Keratinocyte (primary cell): ENCODE measurements at regions not wholly inside any gene's neighbourhood (a gene's known extent, or its start where the extent isn't known, plus 50 kb on each side); places are given as distances from the start of the nearest gene placed in this dataset.

Experiments used
- EZH2 ChIP-seq: IDR thresholded peaks from one replicate; pipeline ENCODE4 v1.6.1; 2012; ENCODE audit warnings: inconsistent platforms, mild to moderate bottlenecking, low read length, moderate library complexity
- TF ChIP-seq, protein P1 (sequence below), 3 experiments: IDR thresholded peaks in 1 of 3; conservative IDR thresholded peaks in 1 of 3; optimal IDR thresholded peaks in 1 of 3; 2 replicates in 2 of 3; 3 replicates in 1 of 3; pipeline versions ENCODE3 to v1.5.1; 2011; ENCODE audit warnings: low read length in 3 of 3, mild to moderate bottlenecking in 3 of 3, moderate library complexity in 2 of 3, control low read depth in 1 of 3, inconsistent platforms in 1 of 3; ENCODE audit not compliant: insufficient read depth in 2 of 3; ENCODE audit errors: extremely low read depth in 1 of 3

DNA sequence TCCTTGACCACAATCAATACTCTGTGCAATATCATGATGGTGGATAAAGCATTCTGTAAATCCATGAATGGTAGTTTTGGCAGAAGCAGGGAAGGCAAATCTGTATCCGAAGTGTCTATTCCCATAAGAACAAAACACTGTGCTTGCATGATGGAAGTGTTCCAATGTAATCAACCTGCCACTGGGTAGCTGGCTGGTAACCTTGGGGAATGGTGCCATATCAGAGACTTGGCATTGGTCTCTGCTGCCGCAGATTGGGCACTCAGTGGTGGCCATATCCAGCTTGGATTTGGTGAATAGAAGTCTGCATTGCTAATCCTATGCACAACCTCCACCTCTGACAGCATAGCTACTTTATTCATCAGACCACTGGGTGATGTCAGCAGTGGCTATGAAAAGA, 114.3 kb upstream of the EMCN start:
- no peak for TF ChIP-seq EZH2
- TF ChIP-seq, protein P1, sequence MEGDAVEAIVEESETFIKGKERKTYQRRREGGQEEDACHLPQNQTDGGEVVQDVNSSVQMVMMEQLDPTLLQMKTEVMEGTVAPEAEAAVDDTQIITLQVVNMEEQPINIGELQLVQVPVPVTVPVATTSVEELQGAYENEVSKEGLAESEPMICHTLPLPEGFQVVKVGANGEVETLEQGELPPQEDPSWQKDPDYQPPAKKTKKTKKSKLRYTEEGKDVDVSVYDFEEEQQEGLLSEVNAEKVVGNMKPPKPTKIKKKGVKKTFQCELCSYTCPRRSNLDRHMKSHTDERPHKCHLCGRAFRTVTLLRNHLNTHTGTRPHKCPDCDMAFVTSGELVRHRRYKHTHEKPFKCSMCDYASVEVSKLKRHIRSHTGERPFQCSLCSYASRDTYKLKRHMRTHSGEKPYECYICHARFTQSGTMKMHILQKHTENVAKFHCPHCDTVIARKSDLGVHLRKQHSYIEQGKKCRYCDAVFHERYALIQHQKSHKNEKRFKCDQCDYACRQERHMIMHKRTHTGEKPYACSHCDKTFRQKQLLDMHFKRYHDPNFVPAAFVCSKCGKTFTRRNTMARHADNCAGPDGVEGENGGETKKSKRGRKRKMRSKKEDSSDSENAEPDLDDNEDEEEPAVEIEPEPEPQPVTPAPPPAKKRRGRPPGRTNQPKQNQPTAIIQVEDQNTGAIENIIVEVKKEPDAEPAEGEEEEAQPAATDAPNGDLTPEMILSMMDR (optimal IDR thresholded peaks at IDR 0.05 in 1 of 3, IDR thresholded peaks at IDR 0.05 in 1 of 3, conservative IDR thresholded peaks at IDR 0.05 in 1 of 3; ENCODE audit: extremely low read depth in 1 of 3, insufficient read depth in 2 of 3, low read length in 3 of 3) = no peak
